NAMALWA (cell line): ENCODE measurements at regions not wholly inside any gene's neighbourhood (a gene's known extent, or its start where the extent isn't known, plus 50 kb on each side); places are given as distances from the start of the nearest gene placed in this dataset.
"Not testable (repeated sequence)": the region's sequence is repeated elsewhere in the genome, so short reads cannot be mapped to it uniquely, and the experiment has no call there.

ENCODE experiments used
- DNase-seq: peaks from one replicate; pipeline ENCODE4 v3.0.0-alpha.2; 2015; ENCODE audit warnings: low spot score

DNA sequence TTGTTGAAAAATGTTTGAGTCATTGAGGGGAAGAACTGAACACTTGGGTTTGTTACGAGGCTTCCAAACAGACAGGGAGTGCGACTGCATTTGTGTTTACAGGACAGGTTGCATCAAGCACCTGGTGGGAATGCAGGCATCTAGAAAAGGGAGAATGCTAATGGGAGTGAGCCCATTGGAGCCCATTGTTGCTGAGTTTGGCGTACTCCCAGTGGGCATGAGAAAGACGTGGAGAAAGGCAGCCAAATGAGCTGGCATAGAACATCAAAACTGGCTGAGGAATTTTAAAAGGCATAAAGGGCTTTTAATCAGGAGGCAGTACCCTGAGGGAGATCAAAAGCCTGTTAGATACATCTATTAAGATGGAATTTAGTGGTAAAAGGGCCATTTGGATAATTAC lies 171.6 kb upstream of the NPSR1 start:
- no peak for DNase-seq

DNA sequence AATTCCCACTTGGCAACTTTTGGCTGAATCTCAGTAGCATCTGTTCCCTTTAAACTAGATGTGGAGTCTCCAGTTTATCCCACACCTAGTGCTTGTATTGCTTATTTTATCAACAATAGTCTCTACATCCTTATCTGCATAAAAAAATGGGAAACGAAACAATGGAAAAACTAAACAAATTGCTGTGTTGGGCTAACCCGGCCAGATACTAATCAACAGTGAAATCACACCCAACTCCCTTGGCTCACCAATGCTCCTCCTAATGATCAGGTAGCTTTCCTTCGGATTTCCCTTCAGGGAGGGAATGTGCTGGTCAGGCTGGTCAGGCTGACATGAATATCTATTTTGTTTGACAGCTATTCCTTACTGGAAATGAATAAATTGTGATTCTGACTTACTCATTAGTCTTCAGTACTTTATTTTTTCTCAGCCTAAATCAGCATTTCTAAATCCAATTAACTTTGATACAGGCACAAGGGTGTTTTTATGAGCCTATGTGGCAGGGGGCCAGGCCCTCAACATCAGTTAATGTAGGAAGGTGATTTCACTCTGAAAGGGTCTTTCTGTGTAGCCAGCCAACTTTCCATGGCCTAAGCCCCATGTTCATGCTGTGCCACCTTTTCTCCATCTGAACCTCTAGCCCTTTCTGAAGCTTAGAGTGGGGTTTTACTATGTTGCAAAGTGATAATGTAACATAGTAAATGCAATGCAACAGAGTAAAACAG lies 170.5 kb upstream of the NPSR1 start:
- DNase-seq = no peak

GRCh38 chr7:34488766-34489165 lies 169.3 kb upstream of the NPSR1 start:
- DNase-seq = no peak

- DNase-seq = no peak
These were observed 166.1 kb upstream of the NPSR1 start for GRCh38 chr7:34491899-34492298.

GRCh38 chr7:34493752-34494151 lies 164.3 kb upstream of the NPSR1 start:
- no peak for DNase-seq

DNA sequence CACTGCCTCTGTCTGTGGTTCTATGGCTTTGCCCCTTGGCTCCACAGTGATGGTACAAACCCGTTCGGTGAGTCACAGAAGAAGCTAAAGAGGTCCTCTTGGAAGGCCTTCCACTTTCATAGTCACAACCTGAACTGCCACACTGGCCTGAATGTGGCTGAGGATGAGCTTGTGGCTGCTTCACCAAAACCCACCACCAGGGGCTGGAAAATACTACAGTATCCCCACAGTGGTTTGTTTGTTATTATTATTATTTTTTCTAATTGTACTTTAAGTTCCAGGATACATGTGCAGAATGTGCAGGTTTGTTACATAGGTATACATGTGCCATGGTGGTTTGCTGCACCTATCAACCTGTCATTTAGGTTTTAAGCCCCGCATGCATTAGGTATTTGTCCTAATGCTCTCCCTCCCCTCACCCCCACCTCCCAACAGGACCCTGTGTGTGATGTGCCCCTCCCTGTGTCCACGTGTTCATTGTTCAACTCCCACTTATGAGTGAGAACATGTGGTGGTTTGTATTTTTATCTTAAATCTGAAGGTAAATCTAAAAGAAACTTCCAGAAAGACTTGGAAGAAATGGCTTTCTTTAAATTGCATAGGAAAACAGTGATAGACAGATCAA lies 160.8 kb upstream of the NPSR1 start:
- peak; percentile 43 for DNase-seq

- DNase-seq = no peak
These were observed 156.9 kb upstream of the NPSR1 start for GRCh38 chr7:34501156-34501555.

- DNase-seq = no peak
These were observed 150.8 kb upstream of the NPSR1 start for GRCh38 chr7:34507191-34507590.

GRCh38 chr7:34523226-34523918 lies 134.6 kb upstream of the NPSR1 start:
- DNase-seq = no peak

DNA sequence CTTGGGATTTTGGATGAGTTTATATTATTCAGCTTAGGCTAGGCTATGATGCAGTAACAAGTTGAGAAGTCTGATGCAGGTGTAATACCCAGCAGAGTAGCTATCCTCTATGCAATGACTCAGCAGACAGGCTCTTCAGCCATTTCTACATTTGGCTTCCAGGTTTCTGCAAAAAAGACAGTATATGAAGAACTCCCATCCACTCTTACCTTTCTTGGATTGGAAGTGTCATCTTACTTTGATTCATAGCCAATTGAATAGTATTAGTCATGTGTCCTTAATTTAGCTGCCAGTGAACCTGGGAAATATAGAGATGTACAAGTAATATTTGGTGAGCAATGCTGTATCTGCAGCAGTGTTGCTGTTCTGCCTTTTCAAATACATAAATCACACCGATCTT lies 127.8 kb upstream of the NPSR1 start:
- DNase-seq = no peak

DNA sequence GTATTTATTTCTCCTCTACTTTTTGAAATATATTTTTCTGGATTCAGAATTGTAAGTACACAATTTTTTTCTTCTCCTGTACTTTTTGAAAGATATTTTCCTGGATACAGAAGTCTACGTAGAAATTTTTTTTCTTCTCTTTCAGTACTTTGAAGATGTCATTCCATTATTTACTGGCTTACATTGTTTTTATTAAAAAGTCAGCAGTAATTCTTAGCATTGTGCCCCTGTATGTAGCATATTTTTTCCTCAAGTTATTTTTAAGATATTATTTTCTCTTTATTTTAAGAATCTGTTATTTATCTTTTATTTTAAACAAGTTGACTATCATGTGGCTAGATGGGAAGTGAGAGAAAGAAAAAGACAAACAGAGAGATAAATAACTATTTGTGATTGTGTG lies 119.0 kb upstream of the NPSR1 start:
- DNase-seq = no peak

- DNase-seq = no peak
These were observed 113.4 kb upstream of the NPSR1 start for GRCh38 chr7:34544621-34545020.

- no peak for DNase-seq
These were observed 107.0 kb upstream of the NPSR1 start for GRCh38 chr7:34550996-34551395.

- no peak for DNase-seq
These were observed 105.5 kb upstream of the NPSR1 start for GRCh38 chr7:34552502-34552901.

DNA sequence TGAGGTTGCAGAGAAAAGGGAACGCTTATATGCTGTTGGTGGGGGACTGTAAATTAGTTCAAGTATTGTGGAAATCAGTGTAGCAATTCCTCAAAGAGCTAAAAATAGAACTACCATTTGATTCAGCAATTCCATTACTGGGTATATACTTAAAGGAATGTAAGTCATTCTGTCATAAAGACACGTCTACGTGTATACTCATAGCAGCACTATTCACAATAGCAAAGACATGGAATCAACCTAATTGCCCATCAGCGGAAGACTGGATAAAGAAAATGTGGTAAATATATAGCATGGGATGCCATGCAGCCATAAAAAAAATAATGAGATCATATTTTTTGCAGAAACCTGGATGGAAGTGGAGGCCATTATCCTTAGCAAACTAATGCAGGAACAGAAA lies 100.0 kb upstream of the NPSR1 start:
- DNase-seq = no peak

DNA sequence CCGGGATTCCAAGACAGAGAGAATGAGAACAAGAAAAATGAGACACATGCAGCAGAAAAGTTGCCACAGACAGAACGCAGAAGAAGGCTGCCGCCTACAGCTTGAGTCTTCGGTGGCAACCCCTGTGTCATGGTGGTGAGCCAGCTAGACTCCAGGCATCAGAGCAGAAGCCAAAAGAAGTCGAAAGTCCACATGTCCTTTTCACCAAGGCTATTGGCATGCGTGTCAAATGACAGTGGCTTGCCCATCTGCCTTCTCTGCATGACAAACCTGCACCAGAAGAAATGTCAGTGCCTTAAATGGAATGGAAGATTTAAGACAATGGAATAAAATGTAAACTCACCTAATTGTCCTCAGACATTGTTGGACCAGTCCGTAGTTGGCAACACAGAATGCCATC lies 93.9 kb upstream of the NPSR1 start:
- DNase-seq = no peak

DNA sequence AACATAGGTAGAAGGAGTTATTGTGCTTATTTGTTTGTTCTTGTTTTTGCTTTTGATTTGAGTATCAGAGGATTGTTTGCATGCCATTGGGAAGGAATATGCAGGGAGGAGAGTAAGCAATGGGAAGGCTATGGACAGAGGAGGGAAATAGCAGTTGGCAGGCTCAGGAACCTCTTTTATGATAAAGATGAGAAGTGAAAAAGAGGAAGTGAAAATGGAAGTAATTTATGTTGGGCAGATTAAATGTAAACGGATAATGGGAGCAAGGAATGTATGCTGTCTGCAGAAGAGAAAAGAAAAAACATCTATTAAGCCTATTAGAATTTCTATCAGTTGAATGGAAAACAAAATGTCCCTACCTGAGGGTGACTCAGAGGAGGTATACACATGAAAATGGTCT lies 90.1 kb upstream of the NPSR1 start:
- DNase-seq = peak; percentile 21

DNA sequence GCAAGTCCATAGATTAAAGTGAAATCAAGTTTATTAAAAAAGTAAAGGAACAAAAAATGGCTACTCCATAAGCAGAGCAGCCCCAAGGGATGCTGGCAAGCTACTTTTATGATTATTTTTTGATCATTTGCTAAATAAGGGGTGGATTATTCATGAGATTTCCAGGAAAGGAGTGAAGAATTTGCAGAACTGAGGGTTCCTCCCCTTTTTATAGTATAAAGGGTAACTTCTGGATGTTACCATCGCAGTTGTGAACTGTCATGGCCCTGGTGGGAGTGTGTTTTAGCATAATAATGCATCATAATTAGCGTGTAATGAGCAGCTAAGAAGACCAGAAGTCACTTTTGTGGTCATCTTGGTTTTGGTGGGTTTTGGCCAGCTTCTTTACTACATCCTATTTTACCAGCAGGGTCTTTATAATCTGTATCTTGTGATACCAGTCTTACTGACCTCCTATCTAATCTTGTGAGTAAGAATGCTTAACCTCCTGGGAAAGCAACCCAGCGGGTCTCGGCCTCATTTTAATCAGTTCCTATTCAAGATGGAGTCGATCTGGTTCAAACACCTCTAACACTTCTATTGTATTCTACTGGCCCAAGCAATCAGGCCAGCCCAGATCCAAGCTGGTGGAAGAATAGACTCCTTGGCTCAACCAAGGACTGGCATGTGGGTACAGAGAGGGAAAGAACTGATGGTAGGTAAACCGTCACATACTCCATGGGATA lies 87.9 kb upstream of the NPSR1 start:
- DNase-seq = no peak

DNA sequence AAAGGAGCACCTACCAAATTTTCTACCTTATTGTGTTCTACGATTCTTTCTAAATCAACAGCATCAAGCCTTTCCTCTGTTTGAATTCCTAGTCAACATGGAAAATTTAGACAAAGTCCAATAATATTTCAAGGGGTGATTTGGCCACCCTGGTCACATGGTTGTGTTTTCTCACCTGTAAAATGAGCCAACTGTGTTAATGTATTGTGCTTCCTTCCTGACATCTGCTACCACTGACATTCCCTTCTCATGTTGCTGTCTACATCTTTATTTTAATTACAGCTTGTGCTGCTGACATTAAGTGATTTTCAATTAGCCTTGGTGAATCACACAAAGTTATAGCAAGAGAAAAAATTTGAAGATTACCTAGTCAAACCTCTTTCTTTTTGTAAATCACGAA lies 83.0 kb upstream of the NPSR1 start:
- no peak for DNase-seq

GRCh38 chr7:34577934-34578333 lies 80.1 kb upstream of the NPSR1 start:
- DNase-seq = not testable (repeated sequence)

GRCh38 chr7:34581698-34582097 lies 76.3 kb upstream of the NPSR1 start:
- DNase-seq = not testable (repeated sequence)

DNA sequence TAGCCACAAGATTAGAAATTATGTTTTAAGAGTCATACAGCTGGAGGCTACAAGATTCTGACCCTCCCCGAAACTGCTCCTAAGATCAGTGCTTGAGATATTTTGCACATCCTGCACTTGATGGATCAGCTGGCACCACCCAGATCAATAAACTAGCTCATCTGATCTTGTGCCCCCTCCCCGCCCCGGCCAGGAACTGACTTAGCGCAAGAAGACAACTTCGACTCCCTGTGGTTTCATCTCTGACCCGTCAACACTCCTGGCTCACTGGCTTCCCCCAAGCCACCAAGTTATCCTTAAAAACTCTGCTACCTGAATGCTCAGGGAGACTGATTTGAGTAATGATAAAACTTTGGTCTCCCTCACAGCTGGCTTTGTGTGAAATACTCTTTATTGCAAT lies 73.5 kb upstream of the NPSR1 start:
- DNase-seq = no peak

DNA sequence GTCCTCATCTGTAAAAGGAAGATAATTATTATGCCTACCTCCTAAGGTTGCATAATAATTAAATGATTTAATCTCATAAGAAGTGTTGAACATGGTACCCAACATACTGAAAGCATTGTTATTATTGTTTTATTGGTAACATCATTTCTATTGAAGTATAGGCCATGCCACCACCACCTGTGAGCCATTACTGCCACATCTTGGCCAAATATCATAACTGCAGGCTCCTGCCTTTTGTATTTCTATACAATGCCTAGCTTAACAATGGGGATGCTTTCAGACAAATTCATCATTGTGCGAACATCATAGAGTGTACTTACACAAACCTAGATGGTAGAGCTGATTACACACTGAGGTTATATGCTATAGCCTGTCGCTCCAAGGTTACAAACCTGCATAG lies 61.1 kb upstream of the NPSR1 start:
- DNase-seq = peak; percentile 36
